IMR-90 (cell line): ENCODE measurements at regions not wholly inside any gene's neighbourhood (a gene's known extent, or its start where the extent isn't known, plus 50 kb on each side); places are given as distances from the start of the nearest gene placed in this dataset.

Experiments
- ATAC-seq: fragments of 200-7000 bp; cut with Tn5 transposase; 2 replicates; pipeline ENCODE4 v1.9.1; 2020; ENCODE audit warnings: low read depth, mild to moderate bottlenecking, moderate library complexity
- BruUV-seq: library from RNA; stranded (reverse); fragments of 400-500 nt; replicated peaks from 2 replicates; lab custom pipeline; 2021; lab: Mats Ljungman, UMichigan
- CTCF ChIA-PET: fragments of 300-600 bp; formaldehyde crosslinking; extraction: SDS; loops from one replicate; lab custom pipeline; 2021; ENCODE audit warnings: antibody characterized with exemption; lab: Yijun Ruan, JAX
- POLR2A ChIA-PET: fragments of 300-600 bp; sonication (Branson Sonifier 250); formaldehyde crosslinking; loops from one replicate; lab custom pipeline; 2022; ENCODE audit warnings: antibody characterized with exemption; ENCODE audit not compliant: unreplicated experiment; lab: Charles Lee
- DNase-seq: peaks from one replicate; pipeline ENCODE4 v3.0.0; 2013
- H2AFZ ChIP-seq: replicated peaks from 2 replicates; pipeline ENCODE3; 2013; ENCODE audit warnings: low read length, mild to moderate bottlenecking; ENCODE audit not compliant: poor library complexity
- H2AK5ac ChIP-seq: 2 replicates; pipeline ENCODE4 v1.6.1; 2013; ENCODE audit warnings: low read depth, low read length, inconsistent platforms
- H2AK9ac ChIP-seq: replicated peaks from 2 replicates; pipeline ENCODE3; 2013; ENCODE audit warnings: mild to moderate bottlenecking, low read depth, low read length, moderate library complexity; ENCODE audit not compliant: poor library complexity
- H2BK120ac ChIP-seq: 2 replicates; pipeline ENCODE4 v1.6.1; 2013; ENCODE audit warnings: low read depth, low read length, inconsistent platforms
- H2BK15ac ChIP-seq: 3 replicates; pipeline ENCODE4 v1.6.1; 2013; ENCODE audit warnings: low read depth, low read length, inconsistent platforms
- H2BK20ac ChIP-seq: 2 replicates; pipeline ENCODE4 v1.6.1; 2013; ENCODE audit warnings: low read depth, mild to moderate bottlenecking, inconsistent platforms, low read length, moderate library complexity
- H2BK5ac ChIP-seq: 2 replicates; pipeline ENCODE4 v1.6.1; 2013; ENCODE audit warnings: mild to moderate bottlenecking, low read depth, low read length, inconsistent platforms; ENCODE audit not compliant: poor library complexity, severe bottlenecking
- H3K14ac ChIP-seq: replicated peaks from 2 replicates; pipeline ENCODE4 v1.6.1; 2013; ENCODE audit warnings: low read depth, low read length, inconsistent platforms
- H3K18ac ChIP-seq: 2 replicates; pipeline ENCODE4 v1.6.1; 2013; ENCODE audit warnings: low read depth, low read length, control low read depth
- H3K23ac ChIP-seq: 2 replicates; pipeline ENCODE4 v1.6.1; 2013; ENCODE audit warnings: low read depth, low read length, inconsistent platforms
- H3K27ac ChIP-seq: 2 replicates; pipeline ENCODE4 v1.5.1; 2013; ENCODE audit warnings: mild to moderate bottlenecking, control low read depth, low read length; ENCODE audit not compliant: insufficient read depth
- H3K27me3 ChIP-seq: 2 replicates; pipeline ENCODE4 v1.6.1; 2013; ENCODE audit warnings: low read length; ENCODE audit not compliant: control insufficient read depth, insufficient read depth
- H3K36me3 ChIP-seq: 2 replicates; pipeline ENCODE4 v1.6.1; 2013; ENCODE audit warnings: low read length, mixed read lengths; ENCODE audit not compliant: control insufficient read depth, insufficient read depth
- H3K4ac ChIP-seq: 2 replicates; pipeline ENCODE4 v1.6.1; 2013; ENCODE audit warnings: low read depth, low read length, inconsistent platforms
- H3K4me1 ChIP-seq: 2 replicates; pipeline ENCODE4 v1.6.1; 2013; ENCODE audit warnings: low read length, mixed read lengths; ENCODE audit not compliant: control insufficient read depth, insufficient read depth
- H3K4me2 ChIP-seq: 2 replicates; pipeline ENCODE4 v1.6.1; 2013; ENCODE audit warnings: low read depth, mild to moderate bottlenecking, control low read depth, low read length, moderate library complexity
- H3K4me3 ChIP-seq: 2 replicates; pipeline ENCODE4 v1.5.1; 2013; ENCODE audit warnings: low read depth, mild to moderate bottlenecking, control low read depth, low read length, moderate library complexity; ENCODE audit not compliant: insufficient read depth
- H3K56ac ChIP-seq: 2 replicates; pipeline ENCODE4 v1.6.1; 2013; ENCODE audit warnings: low read length, inconsistent platforms; ENCODE audit not compliant: insufficient read depth; ENCODE audit errors: extremely low read depth
- H3K79me1 ChIP-seq, 2 experiments: 2 replicates each; pipeline ENCODE4 v1.6.1; 2013; ENCODE audit warnings: low read length in 2 of 2, inconsistent platforms in 1 of 2, low read depth in 1 of 2
- H3K9ac ChIP-seq: 2 replicates; pipeline ENCODE4 v1.6.1; 2013; ENCODE audit warnings: low read depth, low read length, control low read depth
- H3K9me1 ChIP-seq: 2 replicates; pipeline ENCODE4 v1.6.1; 2013; ENCODE audit warnings: low read length, inconsistent platforms; ENCODE audit not compliant: insufficient read depth
- H3K9me3 ChIP-seq: 2 replicates; pipeline ENCODE4 v1.6.1; 2013; ENCODE audit warnings: low read length; ENCODE audit not compliant: control insufficient read depth, insufficient read depth
- H4K20me1 ChIP-seq: 2 replicates; pipeline ENCODE4 v1.6.1; 2013; ENCODE audit warnings: low read length, inconsistent platforms; ENCODE audit not compliant: insufficient read depth
- H4K5ac ChIP-seq: 2 replicates; pipeline ENCODE4 v1.6.1; 2013; ENCODE audit warnings: mild to moderate bottlenecking, low read depth, low read length, control low read depth
- H4K8ac ChIP-seq, 2 experiments: 2 replicates each; pipeline ENCODE4 v1.6.1; 2013; ENCODE audit warnings: low read depth in 2 of 2, low read length in 2 of 2, control low read depth in 1 of 2, inconsistent platforms in 1 of 2
- H4K91ac ChIP-seq: 2 replicates; pipeline ENCODE4 v1.6.1; 2013; ENCODE audit warnings: low read depth, low read length, inconsistent platforms; ENCODE audit not compliant: insufficient read depth
- CTCF ChIP-seq: conservative IDR thresholded peaks from 2 replicates; pipeline ENCODE4 v1.5.1; 2012; ENCODE audit warnings: mild to moderate bottlenecking, low read depth, low read length, improper control_type of control experiment
- ELK1 ChIP-seq: fragments of 150-350 bp; IDR thresholded peaks from 2 replicates; pipeline ENCODE4 v1.6.1; 2016; ENCODE audit warnings: low read depth, mild to moderate bottlenecking, low read length, moderate library complexity, borderline replicate concordance
- FOS ChIP-seq: fragments of 150-350 bp; IDR thresholded peaks from 2 replicates; pipeline ENCODE4 v1.6.1; 2016; ENCODE audit warnings: low read depth, low read length
- POLR2A ChIP-seq: IDR thresholded peaks from 2 replicates; pipeline ENCODE4 v1.6.1; 2012; ENCODE audit warnings: mild to moderate bottlenecking, low read depth, low read length
- RCOR1 ChIP-seq: IDR thresholded peaks from 2 replicates; pipeline ENCODE4 v1.6.1; 2012; ENCODE audit warnings: mild to moderate bottlenecking, low read length, improper control_type of control experiment; ENCODE audit not compliant: insufficient replicate concordance
- SMC3 ChIP-seq: fragments of 150-350 bp; IDR thresholded peaks from 2 replicates; pipeline ENCODE4 v1.6.1; 2016; ENCODE audit warnings: low read depth, mild to moderate bottlenecking, antibody characterized with exemption, low read length, moderate library complexity
- WGBS, 2 experiments: methylation state at CpG; one replicate each; pipeline versions ENCODE4 v1.1.5 to v1.1.7; 2013; ENCODE audit warnings: missing lambda C conversion rate in 2 of 2; ENCODE audit not compliant: insufficient read length in 1 of 2; ENCODE audit errors: extremely low coverage in 2 of 2; 5-methylcytosine and 5-hydroxymethylcytosine counted together
- dilution Hi-C: fragments of 300-500 bp; cut with HindIII; formaldehyde crosslinking; loops from one replicate; pipeline ENCODE4 v1.14.3; 2018; ENCODE audit warnings: low sequenced_read_pairs; ENCODE audit not compliant: unreplicated experiment
- in situ Hi-C: fragments of 300-500 bp; cut with MboI; formaldehyde crosslinking; loops from 3 replicates; pipeline ENCODE4 v1.14.3; 2019; ENCODE audit warnings: low sequenced_read_pairs, inconsistent platforms, mixed read lengths
- intact Hi-C: fragments of 100-400 bp; cut with micrococcal nuclease; formaldehyde crosslinking; loops from 2 replicates; pipeline ENCODE4 v1.10.0; 2022

GRCh38 chr16:11425140-11425539 is 79.9 kb downstream of the RMI2 start:
- no peaks in the 10 kb centered on the region for H3K9me1 ChIP-seq
- no peak overlapping the region for H2BK120ac ChIP-seq
- no TSS peak for BruUV-seq
- no peaks in the 10 kb centered on the region for H3K79me1 ChIP-seq
- CTCF ChIA-PET: no interaction called here
- TF ChIP-seq RCOR1: no peak
- TF ChIP-seq CTCF: no peak
- no peak for TF ChIP-seq POLR2A
- no peak for TF ChIP-seq SMC3
- no peak for TF ChIP-seq FOS
- TF ChIP-seq ELK1: no peak
- no peak overlapping the region for H4K5ac ChIP-seq
- H3K9ac ChIP-seq: no peak overlapping the region
- intact Hi-C loops (loop anchor here (10.0 kb wide), 1 partner anchor 50 kb away; no protein-coding TSS in a partner anchor), in situ Hi-C loops (no loop called here), dilution Hi-C loops (no loop called here)
- H4K8ac ChIP-seq: no peak overlapping the region
- H2AK9ac ChIP-seq: no peak overlapping the region
- H3K4ac ChIP-seq: no peak overlapping the region
- no peak overlapping the region for H3K27ac ChIP-seq
- no peak overlapping the region for H2BK5ac ChIP-seq
- WGBS, 2 experiments: 75% methylated on average over 12 of the region's 14 CpGs; no CpG with 5 or more reads in 1 of the 2 experiments
- H3K4me3 ChIP-seq: no peak overlapping the region
- no peaks in the 10 kb centered on the region for H3K4me1 ChIP-seq
- no peaks in the 10 kb centered on the region for H3K9me3 ChIP-seq
- H3K56ac ChIP-seq: no peak overlapping the region
- H3K18ac ChIP-seq: no peak overlapping the region
- no peak overlapping the region for H2BK15ac ChIP-seq
- no peak overlapping the region for H4K91ac ChIP-seq
- POLR2A ChIA-PET: no interaction called here
- H3K27me3 ChIP-seq: peaks cover 7% of the 10 kb centered on the region; the same call in 1 of the 2 replicates
- no peak overlapping the region for H3K4me2 ChIP-seq
- no peak overlapping the region for H2AK5ac ChIP-seq
- H2AFZ ChIP-seq: no peak overlapping the region
- ATAC-seq (no peak), DNase-seq (no peak)
- H3K14ac ChIP-seq: no peak overlapping the region
- no peaks in the 10 kb centered on the region for H4K20me1 ChIP-seq
- H3K23ac ChIP-seq: no peak overlapping the region
- H3K36me3 ChIP-seq: no peaks in the 10 kb centered on the region
- no peak overlapping the region for H2BK20ac ChIP-seq
